Activated naive CD8-positive, alpha-beta T cell treated with anti-CD3 and anti-CD28 coated beads for 36 hours (primary cell): ENCODE measurements at regions not wholly inside any gene's neighbourhood (a gene's known extent, or its start where the extent isn't known, plus 50 kb on each side); places are given as distances from the start of the nearest gene placed in this dataset.

Experiments used
- DNase-seq: peaks from one replicate; pipeline ENCODE4 v3.0.0; 2021
- H3K27ac Mint-ChIP-seq: one replicate; pipeline ENCODE4 v1.8.0; 2022; ENCODE audit warnings: mild to moderate bottlenecking, moderate library complexity, mixed read lengths
- H3K27me3 Mint-ChIP-seq: one replicate; pipeline ENCODE4 v1.8.0; 2022; ENCODE audit warnings: mild to moderate bottlenecking, mixed read lengths
- H3K36me3 Mint-ChIP-seq: one replicate; pipeline ENCODE4 v1.8.0; 2021; ENCODE audit warnings: mild to moderate bottlenecking, mixed read lengths
- H3K4me1 Mint-ChIP-seq: one replicate; pipeline ENCODE4 v1.8.0; 2021; ENCODE audit warnings: mixed read lengths
- H3K4me3 Mint-ChIP-seq: one replicate; pipeline ENCODE4 v1.8.0; 2022; ENCODE audit warnings: mild to moderate bottlenecking, moderate library complexity, mixed read lengths
- H3K9me3 Mint-ChIP-seq: one replicate; pipeline ENCODE4 v1.8.0; 2022; ENCODE audit warnings: mixed read lengths

DNA sequence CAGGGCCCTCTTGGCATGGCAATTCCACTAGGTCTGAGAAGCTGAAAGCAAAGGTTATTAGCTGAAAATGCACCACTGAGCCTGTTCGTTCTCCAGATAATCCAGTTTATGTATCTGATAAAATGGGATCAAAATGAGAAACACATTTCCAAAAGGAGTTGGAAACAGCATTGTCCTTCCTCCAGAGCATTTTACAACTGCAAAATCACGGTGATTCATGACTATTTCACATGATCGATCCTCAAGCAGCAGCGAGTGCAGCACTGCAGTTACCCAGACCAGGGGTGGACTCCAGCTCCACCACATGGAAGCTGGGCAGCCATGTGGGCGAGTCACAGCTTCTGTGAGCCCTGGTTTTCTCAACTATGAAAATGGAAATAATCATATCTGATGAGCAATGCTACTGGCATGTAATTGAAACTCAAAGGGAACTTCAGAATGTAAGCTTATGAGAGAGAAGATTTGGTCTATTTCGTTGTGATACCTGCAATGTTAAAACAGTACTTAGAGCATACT lies 78.7 kb upstream of the MSX1 start:
- no peaks in the 10 kb centered on the region for H3K36me3 Mint-ChIP-seq
- H3K4me1 Mint-ChIP-seq: no peaks in the 10 kb centered on the region
- peaks cover 6% of the 10 kb centered on the region for H3K9me3 Mint-ChIP-seq
- H3K4me3 Mint-ChIP-seq: no peak overlapping the region
- DNase-seq: no peak
- no peak overlapping the region for H3K27ac Mint-ChIP-seq
- peaks cover 4% of the 10 kb centered on the region for H3K27me3 Mint-ChIP-seq

DNA sequence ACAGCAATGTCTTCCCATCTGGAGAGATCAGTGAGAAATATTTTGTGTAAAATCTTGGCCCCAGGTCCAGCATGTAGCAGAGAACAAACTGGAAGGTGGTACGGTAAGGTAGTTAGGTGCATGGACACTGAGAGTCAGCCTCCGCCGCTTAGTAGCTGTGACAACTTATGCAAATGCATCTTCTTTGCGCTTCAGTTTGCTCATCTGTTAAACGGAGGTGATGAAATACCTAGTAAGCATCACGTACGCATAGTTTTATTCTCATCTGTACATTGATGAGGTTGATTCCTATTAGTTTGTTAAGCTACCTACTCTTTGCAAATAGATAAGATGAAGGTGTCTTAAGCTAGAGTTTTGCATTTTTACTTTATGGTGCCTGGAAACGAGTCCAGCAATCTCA lies 80.0 kb upstream of the MSX1 start:
- Mint-ChIP-seq H3K4me3 (no peak overlapping the region), H3K9me3 (peaks cover 6% of the 10 kb centered on the region), H3K27me3 (peaks cover 4% of the 10 kb centered on the region), H3K36me3 (no peaks in the 10 kb centered on the region), H3K4me1 (no peaks in the 10 kb centered on the region), H3K27ac (no peak overlapping the region)
- DNase-seq: no peak

DNA sequence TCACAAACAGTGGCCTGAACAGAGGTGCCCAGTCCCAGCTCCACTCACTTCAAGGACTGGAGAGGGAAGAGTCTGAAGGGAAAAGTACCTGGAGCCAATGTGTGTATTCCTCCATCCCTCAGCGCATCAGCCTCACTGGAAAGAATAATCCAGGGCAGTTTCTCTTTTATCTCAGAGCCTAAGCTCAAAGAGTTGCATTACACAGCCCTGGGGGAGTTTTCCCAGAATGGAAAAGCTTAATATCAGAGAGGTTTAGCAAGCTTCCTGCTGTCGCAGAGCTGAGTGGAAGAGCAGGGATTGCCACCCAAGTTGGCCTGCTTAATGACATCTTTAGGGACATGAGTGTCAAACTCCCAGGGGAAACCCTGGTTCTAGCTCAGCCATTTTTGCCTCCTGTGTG lies 80.4 kb upstream of the MSX1 start:
- no peaks in the 10 kb centered on the region for H3K4me1 Mint-ChIP-seq

DNA sequence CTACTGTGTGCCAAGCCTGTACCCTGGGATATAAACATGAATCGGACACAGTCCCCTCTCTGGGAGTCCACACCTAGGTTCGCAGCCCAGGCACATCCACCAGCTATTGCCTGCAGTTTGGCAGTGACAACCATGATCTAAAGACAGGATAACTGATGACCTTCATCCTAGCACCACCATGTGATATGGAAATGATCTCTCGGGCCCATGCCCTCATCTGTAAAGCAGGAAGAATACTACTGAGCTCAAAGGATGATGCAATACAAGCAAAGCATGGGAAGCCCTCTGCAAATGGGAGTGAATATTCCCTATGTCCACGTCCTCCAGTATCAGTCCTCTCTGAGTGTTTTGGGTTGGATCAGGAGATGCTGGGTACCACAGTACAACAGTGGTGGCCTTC lies 80.9 kb upstream of the MSX1 start:
- H3K27ac Mint-ChIP-seq: no peak overlapping the region
- H3K4me3 Mint-ChIP-seq: no peak overlapping the region
- H3K9me3 Mint-ChIP-seq: peaks cover 6% of the 10 kb centered on the region
- H3K36me3 Mint-ChIP-seq: no peaks in the 10 kb centered on the region
- H3K4me1 Mint-ChIP-seq: no peaks in the 10 kb centered on the region
- DNase-seq: no peak
- H3K27me3 Mint-ChIP-seq: peaks cover 4% of the 10 kb centered on the region

More for the DNA sequence above, 80.4 kb upstream of the MSX1 start:
- Mint-ChIP-seq H3K36me3 (no peaks in the 10 kb centered on the region), H3K9me3 (peaks cover 6% of the 10 kb centered on the region), H3K4me3 (no peak overlapping the region), H3K27me3 (peaks cover 4% of the 10 kb centered on the region), H3K27ac (no peak overlapping the region)
- no peak for DNase-seq

DNA sequence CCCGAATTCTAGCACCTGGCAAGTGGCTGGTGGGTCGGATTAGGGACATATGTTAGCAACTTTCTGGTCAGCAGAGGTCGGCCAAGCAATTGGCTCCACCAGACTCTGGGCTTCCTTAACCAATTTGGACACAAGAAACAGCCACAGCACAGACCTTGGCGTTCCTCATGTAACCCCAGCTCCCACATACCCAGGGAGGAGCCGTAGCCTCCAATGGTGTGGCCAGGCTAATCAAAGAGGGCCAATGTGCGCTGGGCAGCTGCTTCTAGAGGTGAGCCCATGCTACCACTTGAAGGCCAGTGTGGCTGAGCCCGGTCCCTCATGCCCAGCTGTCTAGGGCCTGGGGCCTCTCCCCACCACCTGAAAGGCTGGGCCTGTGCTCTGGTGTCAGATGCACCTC lies 82.5 kb upstream of the MSX1 start:
- H3K27ac Mint-ChIP-seq: no peak overlapping the region
- H3K4me3 Mint-ChIP-seq: no peak overlapping the region
- H3K4me1 Mint-ChIP-seq: no peaks in the 10 kb centered on the region
- peaks cover 6% of the 10 kb centered on the region for H3K9me3 Mint-ChIP-seq
- peaks cover 2% of the 10 kb centered on the region for H3K27me3 Mint-ChIP-seq
- H3K36me3 Mint-ChIP-seq: no peaks in the 10 kb centered on the region
- no peak for DNase-seq

DNA sequence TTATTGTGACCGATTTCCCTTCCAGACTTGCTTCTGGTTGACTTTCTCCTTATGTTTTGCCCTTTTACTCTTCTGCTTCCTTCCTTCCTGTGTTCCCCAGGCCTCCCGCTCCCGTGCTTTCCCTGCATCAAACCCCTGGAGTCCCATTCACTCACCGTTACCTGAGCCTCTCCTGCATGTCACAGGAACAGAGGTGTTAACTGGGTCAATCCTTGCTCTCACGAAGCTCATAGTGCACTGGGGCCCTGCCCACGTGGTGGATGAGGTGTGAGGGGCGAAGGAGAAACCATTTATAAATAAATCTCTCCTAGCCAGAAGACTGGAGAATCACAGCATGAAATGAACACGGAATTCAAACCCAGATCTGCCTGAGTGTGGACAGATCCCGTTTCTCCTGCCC lies 83.1 kb upstream of the MSX1 start:
- DNase-seq: no peak
- H3K36me3 Mint-ChIP-seq: no peaks in the 10 kb centered on the region
- no peaks in the 10 kb centered on the region for H3K27me3 Mint-ChIP-seq
- H3K27ac Mint-ChIP-seq: no peak overlapping the region
- peaks cover 6% of the 10 kb centered on the region for H3K9me3 Mint-ChIP-seq
- H3K4me3 Mint-ChIP-seq: no peak overlapping the region
- H3K4me1 Mint-ChIP-seq: no peaks in the 10 kb centered on the region

DNA sequence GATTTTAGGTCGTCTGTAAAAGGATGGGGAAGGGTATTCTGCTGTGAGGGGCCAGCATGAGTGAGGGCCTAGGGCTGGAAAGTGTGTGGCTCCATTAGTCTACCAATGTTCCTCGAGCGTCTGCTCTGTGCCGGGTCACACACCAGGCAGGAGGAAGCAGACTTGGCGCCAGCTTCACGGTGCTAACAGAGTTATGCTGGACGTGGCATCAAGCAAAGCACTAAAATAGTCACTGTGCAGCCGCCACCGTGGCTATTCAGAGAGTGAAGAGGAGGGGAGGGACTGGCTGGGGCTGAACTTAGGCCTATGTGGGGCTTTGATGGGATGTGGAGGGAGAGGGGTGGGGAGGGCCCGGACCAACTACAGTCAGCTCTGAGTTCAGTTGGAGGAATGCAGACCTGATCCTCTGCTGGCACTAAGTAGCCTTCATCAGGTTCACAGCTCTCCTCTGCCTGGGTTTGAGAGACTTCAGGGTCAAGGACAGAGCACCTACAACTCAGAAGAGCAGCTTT lies 83.9 kb upstream of the MSX1 start:
- Mint-ChIP-seq H3K36me3 (no peaks in the 10 kb centered on the region), H3K27ac (no peak overlapping the region), H3K4me3 (no peak overlapping the region), H3K4me1 (no peaks in the 10 kb centered on the region), H3K27me3 (no peaks in the 10 kb centered on the region), H3K9me3 (peaks cover 2% of the 10 kb centered on the region)
- DNase-seq: no peak

DNA sequence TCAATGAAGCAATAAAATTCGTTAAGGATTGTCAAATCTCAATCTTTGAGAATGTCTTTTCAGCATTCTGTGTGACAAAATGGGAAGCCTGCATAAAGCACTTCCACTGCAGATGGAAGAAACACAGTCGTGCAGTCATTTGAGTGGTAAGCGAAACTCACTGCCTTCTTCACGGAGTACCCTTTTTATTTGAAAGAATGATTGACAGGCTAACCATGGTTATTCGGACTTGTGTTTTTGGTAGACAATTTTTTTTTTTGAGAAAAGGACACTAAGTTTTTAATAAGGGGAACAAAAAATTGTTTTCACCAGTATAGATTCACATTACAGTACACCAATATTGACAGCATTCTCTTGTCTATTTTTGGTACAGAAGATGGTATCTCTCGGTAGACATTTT lies 86.9 kb upstream of the MSX1 start:
- Mint-ChIP-seq H3K27me3 (no peaks in the 10 kb centered on the region), H3K27ac (no peak overlapping the region), H3K4me3 (no peak overlapping the region), H3K4me1 (no peaks in the 10 kb centered on the region), H3K9me3 (no peaks in the 10 kb centered on the region), H3K36me3 (no peaks in the 10 kb centered on the region)
- no peak for DNase-seq

DNA sequence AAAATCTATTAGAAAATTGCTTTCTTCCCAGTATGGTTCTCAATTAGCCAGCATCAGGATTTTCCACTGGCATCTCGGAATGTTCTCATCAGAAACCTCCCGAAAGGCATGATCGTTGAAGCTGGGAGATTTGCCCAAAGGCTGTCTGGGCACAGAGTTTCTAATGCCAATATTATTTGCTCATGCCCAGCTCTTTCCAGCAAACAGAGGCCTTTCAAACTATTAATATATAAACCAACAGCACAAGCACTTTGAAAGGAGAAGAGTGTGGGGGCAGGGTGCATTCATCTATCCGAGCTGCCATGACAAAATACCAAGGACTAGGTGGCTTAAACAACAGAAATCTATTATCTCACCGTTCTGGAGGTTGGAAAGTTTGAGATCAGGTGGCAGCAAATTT lies 88.3 kb upstream of the MSX1 start:
- DNase-seq: no peak
- Mint-ChIP-seq H3K36me3 (peaks cover 4% of the 10 kb centered on the region), H3K9me3 (peaks cover 2% of the 10 kb centered on the region), H3K27me3 (no peaks in the 10 kb centered on the region), H3K27ac (no peak overlapping the region), H3K4me3 (no peak overlapping the region), H3K4me1 (no peaks in the 10 kb centered on the region)

DNA sequence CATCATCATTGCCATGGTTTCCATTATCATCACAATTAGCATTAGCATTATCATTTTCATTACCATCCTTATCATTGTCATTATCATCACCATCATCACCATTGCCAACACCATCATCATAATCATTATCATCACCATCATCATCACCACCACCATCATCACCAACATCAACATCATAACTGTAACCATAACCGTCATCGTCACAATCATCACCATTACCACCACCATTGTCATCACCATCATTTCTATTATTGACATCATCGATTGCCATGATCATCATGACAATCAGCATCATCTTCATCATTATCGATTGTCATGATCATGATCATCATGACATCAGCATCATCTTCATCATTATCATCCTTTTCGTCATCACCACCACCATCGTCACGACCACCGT lies 88.9 kb upstream of the MSX1 start:
- Mint-ChIP-seq H3K27me3 (no peaks in the 10 kb centered on the region), H3K4me3 (no peak overlapping the region), H3K27ac (no peak overlapping the region), H3K36me3 (peaks cover 4% of the 10 kb centered on the region), H3K9me3 (peaks cover 2% of the 10 kb centered on the region), H3K4me1 (no peaks in the 10 kb centered on the region)
- no peak for DNase-seq

DNA sequence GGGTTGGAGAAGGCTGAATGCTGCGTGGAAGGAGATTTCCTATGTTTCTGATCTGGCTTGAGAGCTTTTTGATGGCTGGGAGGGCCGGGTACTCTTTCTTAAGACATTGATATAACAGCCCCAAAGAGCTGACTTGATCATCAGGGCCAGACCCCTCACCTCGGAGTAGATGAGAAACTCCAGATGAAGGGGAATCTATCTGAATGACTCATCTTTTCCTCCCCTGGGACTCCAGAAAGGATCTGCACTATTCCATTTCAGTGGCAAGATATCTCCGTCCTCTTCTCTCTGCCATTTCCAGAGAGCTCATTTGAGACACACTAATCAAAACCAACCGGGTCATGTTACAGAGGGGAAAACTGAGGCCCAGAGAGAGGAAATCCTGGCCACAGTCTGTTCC lies 92.9 kb upstream of the MSX1 start:
- no peak for DNase-seq
- Mint-ChIP-seq H3K36me3 (peaks cover 12% of the 10 kb centered on the region), H3K27me3 (peaks cover 6% of the 10 kb centered on the region), H3K27ac (no peak overlapping the region), H3K4me3 (no peak overlapping the region), H3K4me1 (peaks cover 12% of the 10 kb centered on the region), H3K9me3 (peaks cover 4% of the 10 kb centered on the region)

DNA sequence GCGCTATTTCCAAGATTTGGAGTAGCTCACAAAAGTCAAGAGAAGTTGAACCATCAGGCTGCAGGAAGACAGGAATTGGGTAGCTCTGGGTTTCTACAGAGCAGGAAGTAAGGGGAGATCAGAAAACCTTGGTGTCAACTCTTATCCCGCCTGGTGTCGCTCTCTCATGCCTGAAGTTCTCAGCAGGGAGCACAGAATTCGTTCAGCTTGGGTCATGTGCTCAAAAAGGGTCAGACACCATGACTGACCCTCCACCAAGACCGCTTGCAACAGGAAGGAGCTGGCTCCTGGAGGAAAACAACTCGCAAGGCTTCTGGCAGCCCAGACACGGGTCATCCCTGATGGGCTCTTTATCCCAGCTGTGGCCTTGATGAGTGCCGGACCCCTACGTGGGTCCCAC lies 93.7 kb upstream of the MSX1 start:
- H3K27me3 Mint-ChIP-seq: peaks cover 6% of the 10 kb centered on the region
- H3K9me3 Mint-ChIP-seq: peaks cover 4% of the 10 kb centered on the region

DNA sequence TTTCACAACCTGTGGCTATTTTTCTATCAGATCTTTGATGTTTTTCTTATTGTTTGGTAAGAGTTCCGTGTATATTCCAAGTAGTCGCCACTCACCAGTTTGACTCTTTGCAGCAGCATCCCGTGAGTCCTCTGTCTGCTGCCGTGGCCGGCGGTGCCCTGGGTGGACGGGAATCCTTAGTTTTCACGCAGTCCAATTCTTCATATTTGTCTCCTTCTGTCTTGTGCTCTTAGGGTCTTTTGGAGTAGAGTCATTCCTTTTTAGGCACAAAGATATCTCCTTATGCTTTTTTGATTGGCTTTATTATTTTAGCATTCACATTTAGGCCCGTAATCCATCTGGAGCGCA lies 94.9 kb upstream of the MSX1 start:
- H3K36me3 Mint-ChIP-seq: peaks cover 12% of the 10 kb centered on the region
- peaks cover 6% of the 10 kb centered on the region for H3K27me3 Mint-ChIP-seq
- H3K9me3 Mint-ChIP-seq: peaks cover 4% of the 10 kb centered on the region
- H3K4me3 Mint-ChIP-seq: no peak overlapping the region
- H3K4me1 Mint-ChIP-seq: peaks cover 12% of the 10 kb centered on the region
- no peak overlapping the region for H3K27ac Mint-ChIP-seq
- no peak for DNase-seq

More for the DNA sequence above, 93.7 kb upstream of the MSX1 start:
- Mint-ChIP-seq H3K4me3 (no peak overlapping the region), H3K27ac (no peak overlapping the region), H3K36me3 (peaks cover 12% of the 10 kb centered on the region), H3K4me1 (peaks cover 12% of the 10 kb centered on the region)
- DNase-seq: no peak

DNA sequence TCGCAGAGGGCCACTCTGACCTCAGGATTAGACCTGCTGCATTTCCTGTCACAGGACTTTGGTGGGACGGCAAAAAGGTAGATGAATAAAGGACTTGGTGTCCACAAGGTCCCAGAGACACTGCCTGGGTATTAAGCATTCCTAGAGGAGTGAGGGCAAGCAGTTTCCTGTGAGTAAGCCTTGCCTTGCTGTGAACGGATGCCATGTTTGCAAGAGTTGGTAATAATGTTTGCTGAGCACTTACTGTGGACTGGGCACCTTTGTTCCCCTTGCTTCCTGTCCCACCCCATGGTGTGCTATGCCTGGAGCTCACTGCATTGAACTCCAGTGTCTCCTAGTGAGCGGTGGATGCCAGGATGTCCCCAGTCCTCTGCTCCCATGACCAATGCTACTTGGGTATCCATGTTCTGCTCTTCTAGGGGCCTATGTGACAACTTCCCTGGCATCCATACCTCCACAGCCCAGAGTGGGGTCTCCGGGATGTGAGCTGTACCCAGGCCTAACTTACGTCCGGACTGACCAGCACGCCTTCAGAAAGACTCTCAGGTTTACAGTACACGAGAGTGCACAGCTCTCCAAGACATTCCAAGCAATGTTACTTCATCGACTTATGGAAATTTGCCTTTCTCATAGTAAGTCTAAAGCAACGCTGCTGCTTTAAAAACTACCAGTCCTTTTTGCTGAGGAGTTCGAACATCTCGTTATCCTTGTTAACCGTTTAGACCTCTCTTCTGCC lies 95.5 kb upstream of the MSX1 start:
- H3K9me3 Mint-ChIP-seq: peaks cover 4% of the 10 kb centered on the region
- H3K27ac Mint-ChIP-seq: no peak overlapping the region
- no peak for DNase-seq
- no peak overlapping the region for H3K4me3 Mint-ChIP-seq
- H3K27me3 Mint-ChIP-seq: peaks cover 6% of the 10 kb centered on the region
- H3K36me3 Mint-ChIP-seq: peaks cover 12% of the 10 kb centered on the region
- H3K4me1 Mint-ChIP-seq: peaks cover 12% of the 10 kb centered on the region

DNA sequence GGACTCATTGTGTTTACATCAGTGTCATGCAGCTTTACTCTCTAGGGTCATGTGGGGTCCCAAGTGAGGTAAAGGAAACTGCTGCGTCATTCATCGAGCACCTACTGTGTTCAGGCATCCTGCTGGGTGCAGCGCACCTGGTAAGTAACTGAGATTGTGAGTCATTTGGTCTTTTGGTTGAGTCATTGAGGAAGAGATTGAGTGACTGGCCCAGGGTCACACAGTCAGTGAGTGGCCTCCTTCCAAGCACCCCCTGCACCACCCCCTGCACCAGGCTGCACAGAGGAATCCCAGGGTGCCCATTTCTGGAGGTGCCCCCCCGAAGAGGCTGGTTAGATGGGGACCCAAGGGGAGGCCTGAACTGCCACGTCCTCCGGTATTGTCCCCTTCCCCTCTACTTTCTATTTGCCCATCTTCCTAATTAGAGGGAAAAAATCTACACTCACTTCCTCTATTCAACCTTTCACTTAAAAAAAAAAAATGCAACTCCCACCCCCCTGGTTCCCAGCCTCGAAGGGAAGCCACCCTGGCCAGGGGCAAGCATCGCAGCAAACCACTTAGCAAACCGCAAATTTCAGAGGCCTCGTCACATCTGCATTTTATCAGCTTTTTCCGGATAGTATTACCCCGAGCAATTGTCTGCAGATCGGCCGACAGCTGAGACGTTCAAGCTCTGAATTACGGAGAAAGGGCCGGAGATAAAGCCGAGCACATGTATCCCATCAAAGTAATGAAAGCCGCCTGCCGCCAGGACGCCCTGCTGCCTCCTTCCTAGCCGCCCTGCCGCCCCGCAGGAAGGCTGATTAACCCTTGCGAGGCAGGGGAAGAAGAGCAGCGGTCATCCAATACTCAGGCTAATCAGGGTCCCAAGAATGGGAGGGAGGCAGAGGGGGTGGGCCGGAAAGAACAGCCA lies 96.3 kb upstream of the MSX1 start:
- Mint-ChIP-seq H3K36me3 (peaks cover 12% of the 10 kb centered on the region), H3K27ac (peak overlapping the region; percentile 67), H3K9me3 (peaks cover 4% of the 10 kb centered on the region), H3K4me1 (peaks cover 12% of the 10 kb centered on the region), H3K27me3 (peaks cover 6% of the 10 kb centered on the region), H3K4me3 (peak overlapping the region; percentile 58)
- peak; percentile 48 for DNase-seq
